ENCODE measurements at regions not wholly inside any gene's neighbourhood (a gene's known extent, or its start where the extent isn't known, plus 50 kb on each side); places are given as distances from the start of the nearest gene placed in this dataset.

DNA sequence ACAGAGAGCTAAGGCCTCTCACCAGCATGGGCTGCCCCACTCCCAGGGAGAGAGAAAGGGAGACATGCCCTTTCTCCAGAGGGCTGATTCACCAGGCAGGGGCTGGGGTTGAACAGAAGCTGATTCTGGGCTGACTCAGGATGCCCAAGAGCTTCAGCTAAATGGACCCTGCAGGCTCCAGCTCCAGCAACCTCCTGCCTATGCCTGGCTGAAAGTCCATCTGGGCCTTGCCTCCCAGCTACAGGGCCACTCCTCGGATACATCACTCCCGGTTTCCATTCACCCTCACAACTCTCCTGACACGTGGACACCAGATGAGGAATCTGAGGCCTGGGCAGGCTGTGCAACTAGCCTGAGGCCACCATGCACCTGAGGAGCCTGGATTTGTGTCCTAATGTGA is 215.5 kb downstream of the BUD13 start:
- Histone ChIP-seq H3K4me1 (ENCODE audit: control insufficient read depth, low read length) (no peaks in the 10 kb centered on the region), H3K79me2 (ENCODE audit: control insufficient read depth, low read length) (no peaks in the 10 kb centered on the region), H3K4me2 (ENCODE audit: low read length) (no peak overlapping the region), H3K4me3 (ENCODE audit: low read length) (no peak overlapping the region), H3K27ac (ENCODE audit: low read depth, low read length) (no peak overlapping the region), H3K9me3 (ENCODE audit: control insufficient read depth, insufficient read depth, low read length) (no peaks in the 10 kb centered on the region), H3K9me2 (replicated peaks; ENCODE audit: control insufficient read depth, low read length) (no peaks in the 10 kb centered on the region), H3K27me3 (ENCODE audit: control insufficient read depth, low read length) (no peaks in the 10 kb centered on the region), H4K20me1 (ENCODE audit: control insufficient read depth, insufficient read depth, low read depth, low read length) (no peaks in the 10 kb centered on the region), H3F3A (ENCODE audit: control insufficient read depth, insufficient read depth) (no peaks in the 10 kb centered on the region), H3K36me3 (ENCODE audit: control insufficient read depth, low read length) (no peaks in the 10 kb centered on the region)
- TF ChIP-seq, protein P1, sequence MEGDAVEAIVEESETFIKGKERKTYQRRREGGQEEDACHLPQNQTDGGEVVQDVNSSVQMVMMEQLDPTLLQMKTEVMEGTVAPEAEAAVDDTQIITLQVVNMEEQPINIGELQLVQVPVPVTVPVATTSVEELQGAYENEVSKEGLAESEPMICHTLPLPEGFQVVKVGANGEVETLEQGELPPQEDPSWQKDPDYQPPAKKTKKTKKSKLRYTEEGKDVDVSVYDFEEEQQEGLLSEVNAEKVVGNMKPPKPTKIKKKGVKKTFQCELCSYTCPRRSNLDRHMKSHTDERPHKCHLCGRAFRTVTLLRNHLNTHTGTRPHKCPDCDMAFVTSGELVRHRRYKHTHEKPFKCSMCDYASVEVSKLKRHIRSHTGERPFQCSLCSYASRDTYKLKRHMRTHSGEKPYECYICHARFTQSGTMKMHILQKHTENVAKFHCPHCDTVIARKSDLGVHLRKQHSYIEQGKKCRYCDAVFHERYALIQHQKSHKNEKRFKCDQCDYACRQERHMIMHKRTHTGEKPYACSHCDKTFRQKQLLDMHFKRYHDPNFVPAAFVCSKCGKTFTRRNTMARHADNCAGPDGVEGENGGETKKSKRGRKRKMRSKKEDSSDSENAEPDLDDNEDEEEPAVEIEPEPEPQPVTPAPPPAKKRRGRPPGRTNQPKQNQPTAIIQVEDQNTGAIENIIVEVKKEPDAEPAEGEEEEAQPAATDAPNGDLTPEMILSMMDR (IDR thresholded peaks at IDR 0.05; ENCODE audit: low read depth, low read length, poor library complexity, severe bottlenecking): no peak
- no peak for TF ChIP-seq EZH2phosphoT487 (IDR thresholded peaks at IDR 0.05; ENCODE audit: borderline replicate concordance, low read length)

DNA sequence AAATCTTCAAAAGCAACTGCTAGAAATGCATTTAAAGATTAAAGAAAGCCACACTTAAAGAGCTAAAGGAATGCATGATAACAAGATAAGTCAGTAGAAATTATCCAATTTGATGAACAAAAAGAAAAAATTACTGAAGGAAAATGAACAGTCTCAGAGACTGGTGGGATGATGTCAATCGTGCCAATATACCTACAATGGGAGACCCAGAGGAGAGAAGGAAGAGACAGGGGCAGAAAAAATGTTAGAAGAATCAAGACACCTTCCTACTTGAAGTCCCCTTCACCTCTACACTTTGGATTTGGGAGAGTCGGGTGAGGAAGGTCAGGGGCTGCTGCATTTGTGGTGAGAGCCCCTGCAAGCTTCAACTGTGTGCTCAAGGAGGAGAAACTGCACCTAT is 216.3 kb downstream of the BUD13 start:
- no peaks in the 10 kb centered on the region for H3K9me2 ChIP-seq (replicated peaks; ENCODE audit: control insufficient read depth, low read length)
- H3K9me3 ChIP-seq (ENCODE audit: control insufficient read depth, insufficient read depth, low read length): no peaks in the 10 kb centered on the region
- no peaks in the 10 kb centered on the region for H3F3A ChIP-seq (ENCODE audit: control insufficient read depth, insufficient read depth)
- H3K4me3 ChIP-seq (ENCODE audit: low read length): no peak overlapping the region
- no peak overlapping the region for H3K27ac ChIP-seq (ENCODE audit: low read depth, low read length)
- H3K4me2 ChIP-seq (ENCODE audit: low read length): no peak overlapping the region
- H4K20me1 ChIP-seq (ENCODE audit: control insufficient read depth, insufficient read depth, low read depth, low read length): no peaks in the 10 kb centered on the region
- TF ChIP-seq, protein P1 (IDR thresholded peaks at IDR 0.05; ENCODE audit: low read depth, low read length, poor library complexity, severe bottlenecking): no peak
- TF ChIP-seq EZH2phosphoT487 (IDR thresholded peaks at IDR 0.05; ENCODE audit: borderline replicate concordance, low read length): no peak
- no peaks in the 10 kb centered on the region for H3K79me2 ChIP-seq (ENCODE audit: control insufficient read depth, low read length)
- no peaks in the 10 kb centered on the region for H3K36me3 ChIP-seq (ENCODE audit: control insufficient read depth, low read length)
- H3K27me3 ChIP-seq (ENCODE audit: control insufficient read depth, low read length): no peaks in the 10 kb centered on the region
- H3K4me1 ChIP-seq (ENCODE audit: control insufficient read depth, low read length): no peaks in the 10 kb centered on the region

DNA sequence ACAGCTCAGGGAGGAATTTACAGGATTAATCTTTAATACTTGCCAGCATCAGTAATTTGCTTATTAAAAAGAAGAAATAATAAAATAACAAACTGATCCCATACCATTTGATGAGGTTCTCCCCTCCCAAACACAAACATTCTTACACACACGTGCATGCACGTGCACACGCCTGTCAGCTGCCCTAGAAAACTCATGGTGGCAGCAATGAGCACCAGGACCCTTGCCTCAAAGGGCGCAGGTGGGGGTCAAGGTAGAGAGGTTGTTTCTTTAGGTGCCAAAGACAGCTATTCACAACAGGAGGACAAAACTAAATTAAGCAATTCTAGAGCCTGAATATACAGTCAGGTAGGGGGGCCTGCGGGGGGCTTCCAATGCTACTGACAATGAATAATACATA is 219.3 kb downstream of the BUD13 start:
- H3K4me1 ChIP-seq (ENCODE audit: control insufficient read depth, low read length): no peaks in the 10 kb centered on the region
- TF ChIP-seq, protein P1 (IDR thresholded peaks at IDR 0.05; ENCODE audit: low read depth, low read length, poor library complexity, severe bottlenecking): no peak
- TF ChIP-seq EZH2phosphoT487 (IDR thresholded peaks at IDR 0.05; ENCODE audit: borderline replicate concordance, low read length): no peak
- H3F3A ChIP-seq (ENCODE audit: control insufficient read depth, insufficient read depth): no peaks in the 10 kb centered on the region
- H3K27me3 ChIP-seq (ENCODE audit: control insufficient read depth, low read length): no peaks in the 10 kb centered on the region
- no peak overlapping the region for H3K4me2 ChIP-seq (ENCODE audit: low read length)
- no peaks in the 10 kb centered on the region for H3K9me2 ChIP-seq (replicated peaks; ENCODE audit: control insufficient read depth, low read length)
- H3K79me2 ChIP-seq (ENCODE audit: control insufficient read depth, low read length): no peaks in the 10 kb centered on the region
- H3K27ac ChIP-seq (ENCODE audit: low read depth, low read length): no peak overlapping the region
- H4K20me1 ChIP-seq (ENCODE audit: control insufficient read depth, insufficient read depth, low read depth, low read length): no peaks in the 10 kb centered on the region
- peaks cover 4% of the 10 kb centered on the region; the same call in 1 of the 2 replicates for H3K9me3 ChIP-seq (ENCODE audit: control insufficient read depth, insufficient read depth, low read length)
- no peaks in the 10 kb centered on the region for H3K36me3 ChIP-seq (ENCODE audit: control insufficient read depth, low read length)
- no peak overlapping the region for H3K4me3 ChIP-seq (ENCODE audit: low read length)

DNA sequence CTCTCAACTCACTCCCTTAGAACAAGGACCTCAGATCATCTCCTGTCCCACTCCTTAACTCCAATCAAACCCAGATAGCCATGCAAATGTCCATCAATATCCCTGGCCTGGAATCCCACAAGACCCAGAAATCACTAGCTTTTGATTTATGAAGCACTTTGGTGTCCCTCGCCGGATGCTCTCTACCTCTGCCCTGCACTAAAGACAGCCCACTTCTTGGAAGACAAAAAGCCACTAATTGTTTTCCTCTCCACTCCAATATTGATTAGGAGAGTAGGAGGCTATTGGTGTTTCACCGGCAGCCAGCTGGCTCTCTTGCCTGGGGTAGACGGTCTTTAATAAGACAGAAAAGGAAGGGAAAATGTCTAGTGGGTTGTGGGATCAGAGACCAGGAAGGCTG is 221.2 kb downstream of the BUD13 start:
- Histone ChIP-seq H3F3A (ENCODE audit: control insufficient read depth, insufficient read depth) (no peaks in the 10 kb centered on the region), H4K20me1 (ENCODE audit: control insufficient read depth, insufficient read depth, low read depth, low read length) (no peaks in the 10 kb centered on the region), H3K4me3 (ENCODE audit: low read length) (no peak overlapping the region), H3K36me3 (ENCODE audit: control insufficient read depth, low read length) (no peaks in the 10 kb centered on the region), H3K27me3 (ENCODE audit: control insufficient read depth, low read length) (no peaks in the 10 kb centered on the region), H3K79me2 (ENCODE audit: control insufficient read depth, low read length) (no peaks in the 10 kb centered on the region), H3K9me2 (replicated peaks; ENCODE audit: control insufficient read depth, low read length) (no peaks in the 10 kb centered on the region), H3K9me3 (ENCODE audit: control insufficient read depth, insufficient read depth, low read length) (peaks cover 4% of the 10 kb centered on the region; the same call in 1 of the 2 replicates), H3K4me1 (ENCODE audit: control insufficient read depth, low read length) (no peaks in the 10 kb centered on the region), H3K27ac (ENCODE audit: low read depth, low read length) (no peak overlapping the region), H3K4me2 (ENCODE audit: low read length) (no peak overlapping the region)
- no peak for TF ChIP-seq EZH2phosphoT487 (IDR thresholded peaks at IDR 0.05; ENCODE audit: borderline replicate concordance, low read length)
- TF ChIP-seq, protein P1 (IDR thresholded peaks at IDR 0.05; ENCODE audit: low read depth, low read length, poor library complexity, severe bottlenecking): no peak

All from DOHH2 (cell line).